ENCODE measurements at regions not wholly inside any gene's neighbourhood (a gene's known extent, or its start where the extent isn't known, plus 50 kb on each side); places are given as distances from the start of the nearest gene placed in this dataset.

DNA sequence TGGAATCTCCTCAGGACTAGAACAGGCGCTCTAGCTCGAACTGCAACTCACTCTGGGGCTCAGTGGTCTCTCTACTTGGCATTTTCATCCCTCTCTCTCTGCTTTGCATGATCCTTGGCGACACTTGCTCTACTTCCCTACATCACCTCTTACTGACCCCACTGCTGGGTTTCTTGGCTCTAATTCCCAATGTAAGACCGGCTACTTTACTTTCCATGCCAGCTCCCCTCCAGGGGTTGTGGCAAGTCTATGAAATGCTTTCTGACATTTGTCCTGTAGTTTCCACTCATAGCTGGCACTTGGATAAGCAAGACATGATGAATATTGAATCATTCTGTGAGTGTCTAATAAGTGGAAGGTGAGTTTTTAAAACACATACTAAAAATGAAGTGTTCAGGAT lies 292.3 kb downstream of the USP25 start:
- Mint-ChIP-seq H3K27ac (ENCODE audit: unreplicated experiment) (no peak overlapping the region), H3K27me3 (ENCODE audit: unreplicated experiment) (no peaks in the 10 kb centered on the region), H3K36me3 (ENCODE audit: low read depth, unreplicated experiment) (no peaks in the 10 kb centered on the region), H3K4me3 (ENCODE audit: unreplicated experiment) (no peak overlapping the region), H3K9me3 (ENCODE audit: unreplicated experiment) (no peaks in the 10 kb centered on the region), H3K4me1 (ENCODE audit: unreplicated experiment) (no peaks in the 10 kb centered on the region)
- TF ChIP-seq, protein P1, sequence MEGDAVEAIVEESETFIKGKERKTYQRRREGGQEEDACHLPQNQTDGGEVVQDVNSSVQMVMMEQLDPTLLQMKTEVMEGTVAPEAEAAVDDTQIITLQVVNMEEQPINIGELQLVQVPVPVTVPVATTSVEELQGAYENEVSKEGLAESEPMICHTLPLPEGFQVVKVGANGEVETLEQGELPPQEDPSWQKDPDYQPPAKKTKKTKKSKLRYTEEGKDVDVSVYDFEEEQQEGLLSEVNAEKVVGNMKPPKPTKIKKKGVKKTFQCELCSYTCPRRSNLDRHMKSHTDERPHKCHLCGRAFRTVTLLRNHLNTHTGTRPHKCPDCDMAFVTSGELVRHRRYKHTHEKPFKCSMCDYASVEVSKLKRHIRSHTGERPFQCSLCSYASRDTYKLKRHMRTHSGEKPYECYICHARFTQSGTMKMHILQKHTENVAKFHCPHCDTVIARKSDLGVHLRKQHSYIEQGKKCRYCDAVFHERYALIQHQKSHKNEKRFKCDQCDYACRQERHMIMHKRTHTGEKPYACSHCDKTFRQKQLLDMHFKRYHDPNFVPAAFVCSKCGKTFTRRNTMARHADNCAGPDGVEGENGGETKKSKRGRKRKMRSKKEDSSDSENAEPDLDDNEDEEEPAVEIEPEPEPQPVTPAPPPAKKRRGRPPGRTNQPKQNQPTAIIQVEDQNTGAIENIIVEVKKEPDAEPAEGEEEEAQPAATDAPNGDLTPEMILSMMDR (IDR thresholded peaks at IDR 0.05; ENCODE audit: unreplicated experiment): no peak
- DNase-seq (ENCODE audit: low spot score): no peak

DNA sequence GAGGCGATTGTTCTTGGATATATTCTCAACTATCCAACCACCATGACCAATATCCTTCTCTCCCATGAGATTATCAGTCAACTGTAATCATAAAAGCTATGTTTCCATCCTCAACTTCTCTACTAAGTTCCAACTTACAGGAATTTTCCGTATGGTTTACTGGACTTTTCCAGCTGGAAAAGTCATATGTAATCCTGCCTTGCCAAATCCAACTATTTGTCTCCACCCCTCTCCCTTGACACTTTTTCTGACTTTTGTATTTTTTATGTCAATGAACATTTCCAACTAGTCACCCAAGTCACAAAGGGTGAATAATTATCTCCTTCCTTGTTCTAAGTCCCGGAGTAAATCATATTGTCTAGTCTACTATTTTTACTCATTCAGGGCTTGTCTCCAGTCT lies 293.1 kb downstream of the USP25 start:
- no peak overlapping the region for H3K4me3 Mint-ChIP-seq (ENCODE audit: unreplicated experiment)
- H3K9me3 Mint-ChIP-seq (ENCODE audit: unreplicated experiment): no peaks in the 10 kb centered on the region
- no peak overlapping the region for H3K27ac Mint-ChIP-seq (ENCODE audit: unreplicated experiment)
- no peak for DNase-seq (ENCODE audit: low spot score)
- TF ChIP-seq, protein P1 (IDR thresholded peaks at IDR 0.05; ENCODE audit: unreplicated experiment): no peak
- no peaks in the 10 kb centered on the region for H3K36me3 Mint-ChIP-seq (ENCODE audit: low read depth, unreplicated experiment)
- H3K27me3 Mint-ChIP-seq (ENCODE audit: unreplicated experiment): no peaks in the 10 kb centered on the region
- no peaks in the 10 kb centered on the region for H3K4me1 Mint-ChIP-seq (ENCODE audit: unreplicated experiment)

DNA sequence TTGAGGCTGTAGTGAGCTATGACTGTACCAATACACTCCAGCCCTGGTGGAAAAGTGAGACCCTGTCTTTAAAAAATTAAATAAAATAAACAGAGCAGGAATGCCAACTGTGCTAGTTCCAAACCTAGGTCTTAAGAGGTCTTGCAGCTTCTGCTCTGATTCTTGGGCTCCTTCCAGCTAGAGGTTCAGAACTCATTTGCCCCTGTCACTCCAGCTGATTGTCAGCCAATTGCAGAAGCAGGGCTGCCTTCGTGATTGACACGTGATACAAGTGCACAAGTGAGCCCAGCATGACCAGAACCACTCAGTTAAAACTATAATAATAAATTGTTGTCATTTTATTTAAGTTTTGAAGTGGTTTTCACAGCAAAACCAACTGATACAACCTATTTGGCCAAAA lies 298.4 kb downstream of the USP25 start:
- H3K9me3 Mint-ChIP-seq (ENCODE audit: unreplicated experiment): no peaks in the 10 kb centered on the region
- no peaks in the 10 kb centered on the region for H3K4me1 Mint-ChIP-seq (ENCODE audit: unreplicated experiment)
- H3K27me3 Mint-ChIP-seq (ENCODE audit: unreplicated experiment): no peaks in the 10 kb centered on the region
- no peak overlapping the region for H3K27ac Mint-ChIP-seq (ENCODE audit: unreplicated experiment)
- DNase-seq (ENCODE audit: low spot score): no peak
- H3K36me3 Mint-ChIP-seq (ENCODE audit: low read depth, unreplicated experiment): no peaks in the 10 kb centered on the region
- TF ChIP-seq, protein P1 (IDR thresholded peaks at IDR 0.05; ENCODE audit: unreplicated experiment): no peak
- H3K4me3 Mint-ChIP-seq (ENCODE audit: unreplicated experiment): no peak overlapping the region

DNA sequence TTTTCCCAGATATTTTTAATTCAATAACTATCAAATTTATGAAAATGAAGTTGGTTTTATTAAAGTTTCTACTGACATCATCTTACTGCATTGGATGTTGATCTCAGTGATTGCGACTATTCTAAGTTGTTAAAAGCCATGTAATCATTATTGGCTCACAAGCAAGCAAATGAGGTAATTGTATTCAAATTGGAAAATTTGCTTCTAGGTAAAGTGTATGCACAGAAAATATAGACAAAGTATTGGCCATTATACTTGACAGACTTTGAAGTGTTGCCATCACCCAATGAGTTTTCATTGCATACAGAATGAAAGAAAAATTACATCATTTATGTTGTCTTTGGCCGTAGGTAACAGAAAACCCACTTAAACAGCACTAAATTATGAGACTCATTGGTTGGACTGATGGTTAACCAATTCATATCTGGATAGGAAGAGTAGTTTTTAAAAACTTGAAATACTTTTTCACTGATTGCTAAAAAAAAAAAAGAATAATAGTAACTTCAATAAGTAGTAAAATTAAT lies 299.2 kb downstream of the USP25 start:
- TF ChIP-seq, protein P1 (IDR thresholded peaks at IDR 0.05; ENCODE audit: unreplicated experiment): no peak
- no peaks in the 10 kb centered on the region for H3K4me1 Mint-ChIP-seq (ENCODE audit: unreplicated experiment)
- no peak overlapping the region for H3K4me3 Mint-ChIP-seq (ENCODE audit: unreplicated experiment)

DNA sequence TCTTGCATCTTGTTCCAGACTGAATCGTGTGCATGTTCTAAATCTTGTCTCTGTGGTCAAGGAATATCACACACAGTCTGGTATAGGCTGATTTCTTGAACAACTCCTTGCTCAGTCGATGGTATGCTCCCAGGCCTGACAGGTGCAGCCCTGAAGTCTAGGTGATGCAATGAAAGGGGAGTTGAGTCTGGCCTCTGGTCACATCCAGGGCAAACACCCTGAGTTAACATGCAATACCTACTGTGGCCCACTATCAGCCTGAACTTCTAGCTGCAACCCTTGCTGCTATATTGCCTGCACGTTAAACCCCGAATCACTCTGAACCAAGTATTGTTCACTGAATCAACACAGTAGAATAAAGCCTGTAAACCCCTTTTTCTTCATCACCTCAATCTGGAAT lies 303.4 kb downstream of the USP25 start:
- Mint-ChIP-seq H3K4me1 (ENCODE audit: unreplicated experiment) (peaks cover 2% of the 10 kb centered on the region), H3K27ac (ENCODE audit: unreplicated experiment) (no peak overlapping the region)

More for the DNA sequence above, 299.2 kb downstream of the USP25 start:
- DNase-seq (ENCODE audit: low spot score): no peak
- no peaks in the 10 kb centered on the region for H3K36me3 Mint-ChIP-seq (ENCODE audit: low read depth, unreplicated experiment)
- no peaks in the 10 kb centered on the region for H3K9me3 Mint-ChIP-seq (ENCODE audit: unreplicated experiment)
- no peak overlapping the region for H3K27ac Mint-ChIP-seq (ENCODE audit: unreplicated experiment)
- H3K27me3 Mint-ChIP-seq (ENCODE audit: unreplicated experiment): no peaks in the 10 kb centered on the region

More for the DNA sequence above, 303.4 kb downstream of the USP25 start:
- H3K27me3 Mint-ChIP-seq (ENCODE audit: unreplicated experiment): no peaks in the 10 kb centered on the region
- TF ChIP-seq, protein P1 (IDR thresholded peaks at IDR 0.05; ENCODE audit: unreplicated experiment): no peak
- no peaks in the 10 kb centered on the region for H3K9me3 Mint-ChIP-seq (ENCODE audit: unreplicated experiment)
- no peak for DNase-seq (ENCODE audit: low spot score)
- no peaks in the 10 kb centered on the region for H3K36me3 Mint-ChIP-seq (ENCODE audit: low read depth, unreplicated experiment)
- H3K4me3 Mint-ChIP-seq (ENCODE audit: unreplicated experiment): no peak overlapping the region
